ENCODE measurements at regions not wholly inside any gene's neighbourhood (a gene's known extent, or its start where the extent isn't known, plus 50 kb on each side); places are given as distances from the start of the nearest gene placed in this dataset.

GRCh38 chr3:182562274-182562673, 231.0 kb upstream of the ATP11B start:
- Histone ChIP-seq H3K9me3 (ENCODE audit: control insufficient read depth, low read length) (no peaks in the 10 kb centered on the region), H3K4me1 (ENCODE audit: control insufficient read depth, insufficient read depth, low read length) (no peaks in the 10 kb centered on the region), H3K4me3 (ENCODE audit: low read length) (no peak overlapping the region), H3K27ac (ENCODE audit: low read length) (no peak overlapping the region), H3K27me3 (ENCODE audit: control insufficient read depth, insufficient read depth) (no peaks in the 10 kb centered on the region)
- WGBS = 66% methylated on average over 2 of the region's 2 CpGs
- intact Hi-C loops (cut with DNase I) = no loop called here
- no peak for ATAC-seq
- no peak for DNase-seq

DNA sequence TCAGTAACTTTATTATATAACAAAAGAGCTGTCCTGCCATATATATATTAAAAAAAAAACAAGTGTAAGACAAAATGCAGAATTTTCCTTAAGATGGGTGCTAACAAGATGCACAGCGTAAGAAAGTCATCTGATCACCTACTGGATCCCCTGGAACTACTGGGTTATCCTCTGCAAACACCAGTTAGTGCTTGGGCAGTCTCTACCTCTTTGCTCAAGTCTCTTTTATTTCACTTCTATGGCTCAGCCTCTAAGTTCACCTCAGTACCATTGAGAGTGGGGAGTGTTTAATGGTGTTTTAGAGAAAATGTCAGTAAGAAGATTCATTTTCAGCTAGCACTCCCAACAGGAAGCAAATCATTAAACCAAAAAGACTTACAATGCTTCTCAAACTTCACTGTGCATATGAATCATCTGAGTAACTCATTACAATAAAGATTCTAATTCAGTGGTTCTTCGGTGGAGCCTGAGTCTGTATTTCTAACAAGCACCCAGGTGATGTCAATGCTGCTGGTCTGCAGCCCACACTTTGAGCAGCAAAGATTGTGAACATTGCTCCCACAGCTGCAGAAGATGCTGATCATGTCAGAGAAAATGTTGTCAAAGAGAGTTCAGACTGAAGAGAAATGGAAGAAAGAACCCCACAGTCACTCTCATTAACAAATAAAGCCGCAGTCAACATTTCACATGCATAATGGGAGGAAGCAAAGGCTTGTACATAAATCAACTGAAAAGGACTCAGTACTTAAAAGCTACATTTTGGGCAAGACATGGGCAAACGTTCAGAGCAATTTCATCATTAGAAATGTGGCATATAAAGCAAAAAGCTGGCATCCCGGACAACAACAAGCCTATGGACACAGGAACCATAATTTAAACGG, 227.1 kb upstream of the ATP11B start:
- H3K4me3 ChIP-seq (ENCODE audit: low read length) = no peak overlapping the region
- intact Hi-C loops (cut with DNase I) = no loop called here

DNA sequence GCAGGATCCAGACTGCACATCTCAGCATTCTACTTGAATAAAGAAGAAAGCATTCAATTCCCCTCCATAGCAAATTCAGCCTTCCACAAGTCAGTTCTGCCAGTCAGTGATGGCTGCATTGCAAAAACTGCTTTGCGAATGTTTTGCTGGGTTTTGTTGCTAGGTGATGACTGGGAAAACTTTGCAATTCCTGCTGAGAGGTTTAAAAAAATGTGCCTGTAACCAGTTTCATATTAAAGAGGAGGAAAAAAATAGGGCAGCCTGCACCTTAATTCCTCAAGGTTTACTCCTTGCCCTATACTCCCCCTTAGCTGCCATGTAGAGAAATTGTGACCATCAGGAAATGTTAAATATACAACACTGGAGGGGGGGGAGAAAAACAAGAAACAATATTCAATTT, 225.6 kb upstream of the ATP11B start:
- Histone ChIP-seq H3K27ac (ENCODE audit: low read length) (no peak overlapping the region), H3K4me1 (ENCODE audit: control insufficient read depth, insufficient read depth, low read length) (peaks cover 2% of the 10 kb centered on the region), H3K4me3 (ENCODE audit: low read length) (no peak overlapping the region), H3K9me3 (ENCODE audit: control insufficient read depth, low read length) (no peaks in the 10 kb centered on the region), H3K27me3 (ENCODE audit: control insufficient read depth, insufficient read depth) (no peaks in the 10 kb centered on the region)
- no peak for ATAC-seq
- DNase-seq = no peak
- intact Hi-C loops (cut with DNase I) = no loop called here
- WGBS = 40% methylated on average over 1 of the region's 1 CpG

More for the DNA sequence above, 227.1 kb upstream of the ATP11B start:
- 71% methylated on average over 6 of the region's 6 CpGs for WGBS
- Histone ChIP-seq H3K4me1 (ENCODE audit: control insufficient read depth, insufficient read depth, low read length) (peaks cover 2% of the 10 kb centered on the region), H3K27ac (ENCODE audit: low read length) (no peak overlapping the region), H3K9me3 (ENCODE audit: control insufficient read depth, low read length) (no peaks in the 10 kb centered on the region), H3K27me3 (ENCODE audit: control insufficient read depth, insufficient read depth) (no peaks in the 10 kb centered on the region)
- DNase-seq = no peak
- no peak for ATAC-seq

DNA sequence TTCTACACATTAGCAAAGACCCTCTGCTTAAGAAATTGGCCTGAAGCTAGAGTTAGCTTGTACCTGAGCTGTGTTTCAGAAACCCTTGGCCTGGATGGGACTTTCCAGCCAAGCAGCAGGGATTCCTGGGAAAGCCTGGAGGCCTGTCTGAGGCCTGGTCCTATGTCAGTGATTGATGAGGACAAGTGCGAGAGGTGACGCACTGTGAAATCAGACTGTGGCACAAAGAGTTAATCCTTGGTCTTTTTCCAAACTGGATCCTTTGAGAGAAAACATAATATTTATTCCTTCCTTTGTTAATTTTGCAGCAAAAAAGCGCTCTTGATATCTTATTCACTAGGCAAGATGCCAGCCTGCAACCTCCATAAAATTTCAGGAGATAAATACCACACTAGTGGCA, 225.0 kb upstream of the ATP11B start:
- Histone ChIP-seq H3K27me3 (ENCODE audit: control insufficient read depth, insufficient read depth) (no peaks in the 10 kb centered on the region), H3K4me3 (ENCODE audit: low read length) (no peak overlapping the region), H3K27ac (ENCODE audit: low read length) (no peak overlapping the region), H3K9me3 (ENCODE audit: control insufficient read depth, low read length) (no peaks in the 10 kb centered on the region), H3K4me1 (ENCODE audit: control insufficient read depth, insufficient read depth, low read length) (peaks cover 2% of the 10 kb centered on the region)
- WGBS = 76% methylated on average over 3 of the region's 3 CpGs
- ATAC-seq (no peak), DNase-seq (no peak)
- intact Hi-C loops (cut with DNase I) = no loop called here

GRCh38 chr3:182568876-182569275, 224.4 kb upstream of the ATP11B start:
- ATAC-seq (no peak), DNase-seq (no peak)
- WGBS = 51% methylated on average over 3 of the region's 3 CpGs
- no peaks in the 10 kb centered on the region for H3K27me3 ChIP-seq (ENCODE audit: control insufficient read depth, insufficient read depth)
- H3K9me3 ChIP-seq (ENCODE audit: control insufficient read depth, low read length) = no peaks in the 10 kb centered on the region
- intact Hi-C loops (cut with DNase I) = no loop called here
- peaks cover 2% of the 10 kb centered on the region for H3K4me1 ChIP-seq (ENCODE audit: control insufficient read depth, insufficient read depth, low read length)
- H3K4me3 ChIP-seq (ENCODE audit: low read length) = no peak overlapping the region
- no peak overlapping the region for H3K27ac ChIP-seq (ENCODE audit: low read length)

DNA sequence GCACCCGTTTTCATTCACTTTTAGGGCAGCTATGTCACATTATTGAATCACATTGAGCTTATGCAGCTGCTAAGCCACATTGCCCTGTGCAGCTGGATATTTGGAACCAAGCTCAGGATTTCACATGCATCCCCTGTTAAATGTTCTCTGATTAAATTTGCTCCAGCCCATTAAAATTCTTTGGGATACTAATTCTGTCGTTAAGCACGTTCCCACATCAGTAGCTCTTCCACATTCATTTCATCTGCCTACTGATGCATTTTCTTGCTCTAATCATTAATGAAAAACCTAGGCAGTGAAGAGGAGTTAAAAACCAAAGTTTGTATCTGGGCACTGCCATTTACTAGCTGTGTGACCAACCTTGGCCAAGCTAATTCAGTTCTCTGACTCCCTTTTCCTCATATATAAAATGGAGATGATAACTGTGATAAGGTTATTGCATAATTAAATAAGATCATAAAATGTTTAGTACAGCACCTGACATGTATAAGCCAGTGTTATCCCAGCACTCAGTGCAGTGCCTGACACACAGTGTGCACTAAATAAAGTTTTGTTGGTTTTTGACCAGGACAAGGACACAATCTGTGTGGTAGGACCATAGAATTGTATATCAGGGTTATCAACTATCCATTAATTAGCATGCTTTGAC, 222.2 kb upstream of the ATP11B start:
- no peak overlapping the region for H3K4me3 ChIP-seq (ENCODE audit: low read length)
- no peak overlapping the region for H3K27ac ChIP-seq (ENCODE audit: low read length)
- H3K4me1 ChIP-seq (ENCODE audit: control insufficient read depth, insufficient read depth, low read length) = peaks cover 2% of the 10 kb centered on the region
- intact Hi-C loops (cut with DNase I) = no loop called here
- ATAC-seq (no peak), DNase-seq (no peak)
- 67% methylated on average over 3 of the region's 3 CpGs for WGBS
- no peaks in the 10 kb centered on the region for H3K27me3 ChIP-seq (ENCODE audit: control insufficient read depth, insufficient read depth)
- no peaks in the 10 kb centered on the region for H3K9me3 ChIP-seq (ENCODE audit: control insufficient read depth, low read length)

DNA sequence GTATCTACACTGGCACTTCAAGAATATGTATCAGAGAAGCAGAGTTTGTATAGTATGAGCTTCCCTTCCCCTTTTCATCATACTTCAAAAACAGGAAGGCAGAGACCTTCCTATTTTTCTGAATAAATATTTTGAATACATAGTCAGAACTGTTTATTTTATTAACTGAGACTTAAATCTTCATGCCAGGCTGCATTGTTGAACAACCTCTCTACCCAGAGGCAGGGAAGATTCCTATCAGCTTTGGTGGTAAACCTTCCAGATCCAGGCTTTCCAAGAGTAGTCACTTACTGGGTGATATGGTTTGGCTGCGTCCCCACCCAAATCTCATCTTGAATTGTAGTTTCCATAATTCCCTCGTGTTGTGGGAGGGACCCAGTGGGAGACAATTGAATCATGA, 217.4 kb upstream of the ATP11B start:
- WGBS = 71% methylated on average over 2 of the region's 2 CpGs
- Histone ChIP-seq H3K27me3 (ENCODE audit: control insufficient read depth, insufficient read depth) (no peaks in the 10 kb centered on the region), H3K27ac (ENCODE audit: low read length) (no peak overlapping the region), H3K4me1 (ENCODE audit: control insufficient read depth, insufficient read depth, low read length) (no peaks in the 10 kb centered on the region), H3K4me3 (ENCODE audit: low read length) (no peak overlapping the region), H3K9me3 (ENCODE audit: control insufficient read depth, low read length) (no peaks in the 10 kb centered on the region)
- intact Hi-C loops (cut with DNase I) = no loop called here
- DNase-seq = no peak
- no peak for ATAC-seq

GRCh38 chr3:182583545-182583944, 209.8 kb upstream of the ATP11B start:
- DNase-seq (no peak), ATAC-seq (no peak)
- Histone ChIP-seq H3K27ac (ENCODE audit: low read length) (no peak overlapping the region), H3K4me3 (ENCODE audit: low read length) (no peak overlapping the region), H3K9me3 (ENCODE audit: control insufficient read depth, low read length) (no peaks in the 10 kb centered on the region), H3K4me1 (ENCODE audit: control insufficient read depth, insufficient read depth, low read length) (no peaks in the 10 kb centered on the region), H3K27me3 (ENCODE audit: control insufficient read depth, insufficient read depth) (no peaks in the 10 kb centered on the region)
- 78% methylated on average over 4 of the region's 4 CpGs for WGBS
- intact Hi-C loops (cut with DNase I) = no loop called here

GRCh38 chr3:182585532-182586150, 207.7 kb upstream of the ATP11B start:
- no peaks in the 10 kb centered on the region for H3K4me1 ChIP-seq (ENCODE audit: control insufficient read depth, insufficient read depth, low read length)
- no peak overlapping the region for H3K27ac ChIP-seq (ENCODE audit: low read length)
- no peaks in the 10 kb centered on the region for H3K27me3 ChIP-seq (ENCODE audit: control insufficient read depth, insufficient read depth)
- no peak for DNase-seq
- WGBS = 73% methylated on average over 2 of the region's 2 CpGs
- no peak overlapping the region for H3K4me3 ChIP-seq (ENCODE audit: low read length)
- no peaks in the 10 kb centered on the region for H3K9me3 ChIP-seq (ENCODE audit: control insufficient read depth, low read length)
- intact Hi-C loops (cut with DNase I) = no loop called here
- no peak for ATAC-seq

GRCh38 chr3:182592747-182593146, 200.6 kb upstream of the ATP11B start:
- no peaks in the 10 kb centered on the region for H3K9me3 ChIP-seq (ENCODE audit: control insufficient read depth, low read length)
- no peaks in the 10 kb centered on the region for H3K27me3 ChIP-seq (ENCODE audit: control insufficient read depth, insufficient read depth)
- intact Hi-C loops (cut with DNase I) = no loop called here
- H3K4me3 ChIP-seq (ENCODE audit: low read length) = no peak overlapping the region
- no peak overlapping the region for H3K27ac ChIP-seq (ENCODE audit: low read length)
- DNase-seq = no peak
- WGBS = 69% methylated on average over 3 of the region's 3 CpGs
- no peaks in the 10 kb centered on the region for H3K4me1 ChIP-seq (ENCODE audit: control insufficient read depth, insufficient read depth, low read length)
- no peak for ATAC-seq

DNA sequence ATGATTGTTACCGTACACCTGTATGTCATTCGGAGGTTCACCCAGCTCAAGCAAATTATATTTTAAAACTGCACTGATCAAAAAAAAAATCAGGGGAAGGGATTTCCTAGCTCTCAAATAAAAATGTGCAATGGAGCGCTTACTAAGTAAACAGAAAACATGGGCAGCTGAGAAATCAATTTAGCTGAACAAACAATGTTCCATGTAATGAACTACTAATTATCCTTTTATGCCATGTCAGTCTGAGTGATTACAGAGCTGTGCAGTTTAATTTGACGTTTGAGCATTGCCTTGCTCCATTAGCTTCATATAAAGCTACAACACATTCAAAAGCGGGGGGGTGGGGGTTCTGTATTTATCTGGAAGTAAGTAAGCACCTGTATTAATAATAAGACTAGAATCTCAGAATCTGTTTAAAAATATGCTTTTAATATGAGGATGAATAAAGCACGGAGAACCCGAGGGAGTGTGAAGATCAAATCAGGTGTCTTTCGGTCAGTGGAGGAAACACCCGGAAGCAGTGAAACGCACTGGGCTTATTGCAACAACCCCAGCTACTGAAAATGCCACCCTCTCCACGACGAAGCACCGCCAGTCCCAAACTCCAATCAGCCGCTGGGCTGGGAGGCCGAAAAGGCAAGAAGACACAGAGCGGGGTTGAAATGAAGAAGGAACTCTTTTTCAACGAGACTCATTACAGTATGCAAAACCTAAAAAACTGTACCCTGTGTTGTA, 196.5 kb upstream of the ATP11B start:
- Histone ChIP-seq H3K27ac (ENCODE audit: low read length) (no peak overlapping the region), H3K4me3 (ENCODE audit: low read length) (no peak overlapping the region), H3K9me3 (ENCODE audit: control insufficient read depth, low read length) (no peaks in the 10 kb centered on the region), H3K4me1 (ENCODE audit: control insufficient read depth, insufficient read depth, low read length) (no peaks in the 10 kb centered on the region), H3K27me3 (ENCODE audit: control insufficient read depth, insufficient read depth) (no peaks in the 10 kb centered on the region)
- WGBS = 86% methylated on average over 17 of the region's 17 CpGs
- ATAC-seq = no peak
- DNase-seq = no peak
- intact Hi-C loops (cut with DNase I) = no loop called here
